CD14-positive monocyte (primary cell): ENCODE measurements at regions not wholly inside any gene's neighbourhood (a gene's known extent, or its start where the extent isn't known, plus 50 kb on each side); places are given as distances from the start of the nearest gene placed in this dataset.

Experiments used
- DNase-seq, 3 donors: peaks; one replicate each; pipeline ENCODE4 v3.0.0-alpha.2; 2011 to 2022
- H2AFZ ChIP-seq: 2 replicates; pipeline ENCODE4 v1.6.0; 2012; ENCODE audit warnings: mild to moderate bottlenecking, low read depth, low read length, inconsistent platforms; ENCODE audit not compliant: insufficient read depth, poor library complexity, severe bottlenecking
- H3K27ac ChIP-seq, 2 donors: 1 replicate in 1 of 2; 2 replicates in 1 of 2; pipeline ENCODE4 v1.5.1; 2012 to 2013; ENCODE audit warnings: low read length in 2 of 2, control low read depth in 1 of 2, inconsistent platforms in 1 of 2, low read depth in 1 of 2, mild to moderate bottlenecking in 1 of 2
- H3K27me3 ChIP-seq, 2 donors: one replicate each; pipeline versions ENCODE4 v1.6.0 to v1.6.1; 2011 to 2013; ENCODE audit warnings: low read length in 2 of 2; ENCODE audit not compliant: control insufficient read depth in 2 of 2, insufficient read depth in 2 of 2
- H3K36me3 ChIP-seq, 2 donors: replicated peaks in 1 of 2; 1 replicate in 1 of 2; 2 replicates in 1 of 2; pipeline versions ENCODE4 v1.5.1 to v1.6.1; 2012 to 2013; ENCODE audit warnings: low read length in 2 of 2, control low read depth in 1 of 2, inconsistent platforms in 1 of 2, mild to moderate bottlenecking in 1 of 2; ENCODE audit not compliant: insufficient read depth in 2 of 2, control insufficient read depth in 1 of 2
- H3K4me1 ChIP-seq, 2 donors: 1 replicate in 1 of 2; 2 replicates in 1 of 2; pipeline versions ENCODE4 v1.5.1 to v1.6.1; 2012 to 2013; ENCODE audit warnings: low read length in 2 of 2, control low read depth in 1 of 2, inconsistent platforms in 1 of 2, mild to moderate bottlenecking in 1 of 2, moderate library complexity in 1 of 2; ENCODE audit not compliant: insufficient read depth in 2 of 2, control insufficient read depth in 1 of 2
- H3K4me2 ChIP-seq: replicated peaks from 2 replicates; pipeline ENCODE3; 2012; ENCODE audit warnings: low read length, moderate library complexity, mild to moderate bottlenecking; ENCODE audit not compliant: poor library complexity, severe bottlenecking; ENCODE audit errors: extremely low read depth
- H3K4me3 ChIP-seq, 3 experiments: fragments of 200-600 bp in 1 of 3; sonication (generic) in 1 of 3; replicated peaks in 1 of 3; 1 replicate in 2 of 3; 2 replicates in 1 of 3; pipeline ENCODE4 v1.5.1; 2011 to 2013; ENCODE audit warnings: low read length in 3 of 3, mild to moderate bottlenecking in 3 of 3, control low read depth in 2 of 3, low read depth in 2 of 3, inconsistent platforms in 1 of 3, moderate library complexity in 1 of 3
- H3K79me2 ChIP-seq: 2 replicates; pipeline ENCODE4 v1.6.0; 2012; ENCODE audit warnings: mild to moderate bottlenecking, control low read depth, inconsistent platforms, low read length, moderate library complexity; ENCODE audit not compliant: insufficient read depth
- H3K9ac ChIP-seq: 2 replicates; pipeline ENCODE4 v1.6.0; 2017; ENCODE audit warnings: low read length, mild to moderate bottlenecking; ENCODE audit not compliant: insufficient read depth, poor library complexity, severe bottlenecking
- H3K9me3 ChIP-seq, 2 donors: replicated peaks in 1 of 2; 1 replicate in 1 of 2; 2 replicates in 1 of 2; pipeline versions ENCODE4 v1.5.1 to v1.6.1; 2012 to 2013; ENCODE audit warnings: low read length in 2 of 2, control low read depth in 1 of 2; ENCODE audit not compliant: control insufficient read depth in 1 of 2, insufficient read depth in 1 of 2
- H4K20me1 ChIP-seq: 2 replicates; pipeline ENCODE4 v1.6.0; 2012; ENCODE audit warnings: mild to moderate bottlenecking, low read length, control low read depth, moderate library complexity; ENCODE audit not compliant: insufficient read depth
- H3K27ac Mint-ChIP-seq, 7 donors: one replicate each; pipeline ENCODE4 v1.8.0; 2020; ENCODE audit warnings: mild to moderate bottlenecking in 7 of 7, mixed read lengths in 7 of 7, moderate library complexity in 6 of 7, inconsistent platforms in 2 of 7
- H3K27me3 Mint-ChIP-seq, 3 donors: one replicate each; pipeline ENCODE4 v1.8.0; 2021 to 2022; ENCODE audit warnings: low read depth in 3 of 3, mild to moderate bottlenecking in 3 of 3, mixed read lengths in 3 of 3, moderate library complexity in 3 of 3, inconsistent platforms in 1 of 3
- H3K36me3 Mint-ChIP-seq, 2 donors: one replicate each; pipeline ENCODE4 v1.8.0; 2020; ENCODE audit warnings: mixed read lengths in 2 of 2, inconsistent platforms in 1 of 2, mild to moderate bottlenecking in 1 of 2
- H3K4me1 Mint-ChIP-seq: one replicate; pipeline ENCODE4 v1.8.0; 2020; ENCODE audit warnings: mild to moderate bottlenecking, mixed read lengths
- H3K4me3 Mint-ChIP-seq, 2 donors: one replicate each; pipeline ENCODE4 v1.8.0; 2020; ENCODE audit warnings: mild to moderate bottlenecking in 2 of 2, mixed read lengths in 2 of 2, moderate library complexity in 1 of 2
- H3K9me3 Mint-ChIP-seq, 7 donors: one replicate each; pipeline ENCODE4 v1.8.0; 2020 to 2022; ENCODE audit warnings: mixed read lengths in 7 of 7, mild to moderate bottlenecking in 6 of 7, moderate library complexity in 6 of 7, inconsistent platforms in 2 of 7
- WGBS: methylation state at CpG from one replicate; pipeline ENCODE4 v1.1.5; 2013; ENCODE audit warnings: missing lambda C conversion rate; ENCODE audit not compliant: insufficient coverage; 5-methylcytosine and 5-hydroxymethylcytosine counted together
- intact Hi-C, 2 donors: fragments of 100-400 bp; cut with micrococcal nuclease; formaldehyde crosslinking; loops; one replicate each; pipeline versions ENCODE4 v1.15.0 to v1.15.1; 2023
- TF ChIP-seq, protein P1 (sequence below): fragments of 200-600 bp; IDR thresholded peaks from one replicate; pipeline ENCODE4 v1.8.0; 2022; ENCODE audit warnings: antibody characterized with exemption, mild to moderate bottlenecking

DNA sequence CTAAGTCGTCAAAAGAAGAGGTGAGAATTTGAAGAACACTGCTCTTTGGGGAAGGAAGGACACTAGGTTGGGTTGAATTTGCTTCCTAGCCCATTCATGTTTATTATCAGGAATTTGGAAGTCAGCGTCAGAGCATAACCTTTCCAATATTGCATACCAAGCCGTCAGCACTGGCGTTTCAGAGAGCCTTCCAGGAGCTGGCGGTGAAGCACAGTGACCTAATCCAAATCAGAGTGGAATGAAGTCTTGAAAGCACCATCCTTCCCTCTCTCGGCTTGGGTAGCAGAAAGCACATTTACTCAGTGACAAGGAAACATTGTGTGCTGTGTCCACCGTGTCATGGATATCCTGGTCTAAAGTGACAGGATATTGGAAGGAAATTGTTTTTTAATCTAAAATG, 240.3 kb upstream of the PELI2 start:
- H3K27me3 Mint-ChIP-seq, result peaks cover 3 to 15% (median 6%) of the 10 kb centered on the region in 3 donors

DNA sequence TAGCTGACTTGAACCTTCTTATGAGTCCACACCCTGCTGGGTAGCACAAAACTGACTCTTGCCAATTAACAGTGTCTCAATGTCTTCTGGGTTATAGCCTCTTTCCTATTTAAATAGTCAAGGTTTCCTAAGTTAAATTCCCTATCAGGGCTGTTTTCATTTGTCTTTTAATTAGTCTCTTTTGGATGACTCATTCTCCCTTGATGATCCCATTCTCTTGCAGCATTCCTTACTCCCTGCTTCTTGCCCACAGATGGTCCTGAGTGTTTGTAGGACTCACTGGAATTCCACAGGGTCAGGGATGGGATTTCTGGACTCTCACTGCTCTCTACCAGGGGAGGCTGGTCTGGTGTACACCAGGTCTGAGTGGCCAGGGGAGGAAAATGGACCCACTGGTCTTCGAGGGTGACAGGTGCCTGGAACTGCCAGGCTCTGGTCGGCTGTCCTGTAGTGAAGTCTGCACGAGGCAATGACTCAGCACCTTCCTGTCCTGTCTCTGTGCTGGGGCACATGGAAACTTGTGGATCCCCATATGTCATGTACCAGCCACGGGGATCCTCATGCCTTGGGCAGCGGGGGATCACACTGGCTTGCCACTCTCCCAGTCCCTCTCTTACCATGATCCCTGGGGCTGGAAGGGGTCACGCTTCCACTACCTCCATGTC, 236.5 kb upstream of the PELI2 start:
- DNase-seq, result peak in 1 of 3 donors; percentile 8
- 54% methylated on average over 6 of the region's 6 CpGs for WGBS
- no peak overlapping the region for H3K27ac Mint-ChIP-seq

More for the DNA sequence above, 240.3 kb upstream of the PELI2 start:
- DNase-seq, result no peak
- Histone ChIP-seq H3K27me3 (no peaks in the 10 kb centered on the region), H2AFZ (no peak overlapping the region), H3K79me2 (no peaks in the 10 kb centered on the region), H3K4me2 (no peak overlapping the region), H3K9ac (no peak overlapping the region), H3K4me1 (no peaks in the 10 kb centered on the region), H3K27ac (no peak overlapping the region), H3K9me3 (no peaks in the 10 kb centered on the region), H4K20me1 (no peaks in the 10 kb centered on the region), H3K36me3 (no peaks in the 10 kb centered on the region), H3K4me3 (no peak overlapping the region)
- TF ChIP-seq, protein P1, sequence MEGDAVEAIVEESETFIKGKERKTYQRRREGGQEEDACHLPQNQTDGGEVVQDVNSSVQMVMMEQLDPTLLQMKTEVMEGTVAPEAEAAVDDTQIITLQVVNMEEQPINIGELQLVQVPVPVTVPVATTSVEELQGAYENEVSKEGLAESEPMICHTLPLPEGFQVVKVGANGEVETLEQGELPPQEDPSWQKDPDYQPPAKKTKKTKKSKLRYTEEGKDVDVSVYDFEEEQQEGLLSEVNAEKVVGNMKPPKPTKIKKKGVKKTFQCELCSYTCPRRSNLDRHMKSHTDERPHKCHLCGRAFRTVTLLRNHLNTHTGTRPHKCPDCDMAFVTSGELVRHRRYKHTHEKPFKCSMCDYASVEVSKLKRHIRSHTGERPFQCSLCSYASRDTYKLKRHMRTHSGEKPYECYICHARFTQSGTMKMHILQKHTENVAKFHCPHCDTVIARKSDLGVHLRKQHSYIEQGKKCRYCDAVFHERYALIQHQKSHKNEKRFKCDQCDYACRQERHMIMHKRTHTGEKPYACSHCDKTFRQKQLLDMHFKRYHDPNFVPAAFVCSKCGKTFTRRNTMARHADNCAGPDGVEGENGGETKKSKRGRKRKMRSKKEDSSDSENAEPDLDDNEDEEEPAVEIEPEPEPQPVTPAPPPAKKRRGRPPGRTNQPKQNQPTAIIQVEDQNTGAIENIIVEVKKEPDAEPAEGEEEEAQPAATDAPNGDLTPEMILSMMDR, result no peak
- H3K4me3 Mint-ChIP-seq, result no peak overlapping the region
- intact Hi-C loops, result no loop called here
- peaks cover 0 to 10% (median 2%) of the 10 kb centered on the region in 7 donors for H3K9me3 Mint-ChIP-seq
- no peak overlapping the region for H3K27ac Mint-ChIP-seq
- 82% methylated on average over 6 of the region's 7 CpGs for WGBS
- no peaks in the 10 kb centered on the region for H3K4me1 Mint-ChIP-seq
- H3K36me3 Mint-ChIP-seq, result no peaks in the 10 kb centered on the region

More for the DNA sequence above, 236.5 kb upstream of the PELI2 start:
- no peak overlapping the region for H3K4me2 ChIP-seq
- no peaks in the 10 kb centered on the region for H3K27me3 ChIP-seq
- H3K9me3 Mint-ChIP-seq, result peaks cover 0 to 10% (median 2%) of the 10 kb centered on the region in 7 donors
- H3K4me3 Mint-ChIP-seq, result no peak overlapping the region
- no peak overlapping the region for H3K27ac ChIP-seq
- peaks cover 2 to 12% (median 10%) of the 10 kb centered on the region in 3 donors for H3K27me3 Mint-ChIP-seq
- no peak overlapping the region for H3K4me3 ChIP-seq
- H3K9me3 ChIP-seq, result no peaks in the 10 kb centered on the region
- no peaks in the 10 kb centered on the region for H4K20me1 ChIP-seq
- no peaks in the 10 kb centered on the region for H3K4me1 Mint-ChIP-seq
- intact Hi-C loops, result no loop called here
- H3K36me3 ChIP-seq, result no peaks in the 10 kb centered on the region
- no peaks in the 10 kb centered on the region for H3K79me2 ChIP-seq
- H3K4me1 ChIP-seq, result no peaks in the 10 kb centered on the region
- no peak overlapping the region for H3K9ac ChIP-seq
- TF ChIP-seq, protein P1, result no peak
- H3K36me3 Mint-ChIP-seq, result no peaks in the 10 kb centered on the region
- H2AFZ ChIP-seq, result no peak overlapping the region
